RWPE2 (cell line): ENCODE measurements at regions not wholly inside any gene's neighbourhood (a gene's known extent, or its start where the extent isn't known, plus 50 kb on each side); places are given as distances from the start of the nearest gene placed in this dataset.

ENCODE experiments used
- ATAC-seq: fragments of 200-7000 bp; cut with Tn5 transposase; 3 replicates; pipeline ENCODE4 v1.9.1; 2021; ENCODE audit warnings: low read depth
- DNase-seq: peaks from one replicate; pipeline ENCODE4 v3.0.0-alpha.2; 2020; ENCODE audit warnings: low spot score
- H3K27ac ChIP-seq: fragments of 450-650 bp; 2 replicates; pipeline ENCODE4 v1.5.1; 2017; ENCODE audit warnings: mild to moderate bottlenecking; ENCODE audit not compliant: poor library complexity, severe bottlenecking
- H3K27me3 ChIP-seq: fragments of 250-450 bp; sonication (Bioruptor Pico); 2 replicates; pipeline ENCODE4 v1.5.1; 2021; ENCODE audit warnings: mild to moderate bottlenecking, moderate library complexity; ENCODE audit not compliant: insufficient read depth, poor library complexity, severe bottlenecking
- H3K36me3 ChIP-seq: fragments of 250-450 bp; sonication (Bioruptor Pico); 2 replicates; pipeline ENCODE4 v1.5.1; 2020; ENCODE audit warnings: low read depth, mild to moderate bottlenecking, moderate library complexity
- H3K4me1 ChIP-seq: fragments of 250-450 bp; sonication (Bioruptor Pico); 2 replicates; pipeline ENCODE4 v1.5.1; 2021; ENCODE audit warnings: mild to moderate bottlenecking, moderate library complexity; ENCODE audit not compliant: insufficient read depth, poor library complexity, severe bottlenecking
- H3K4me3 ChIP-seq: fragments of 250-450 bp; sonication (Bioruptor Pico); 2 replicates; pipeline ENCODE4 v1.5.1; 2021; ENCODE audit warnings: mild to moderate bottlenecking, moderate library complexity; ENCODE audit not compliant: severe bottlenecking
- H3K9me3 ChIP-seq: fragments of 250-450 bp; sonication (Bioruptor Pico); 2 replicates; pipeline ENCODE4 v1.5.1; 2021; ENCODE audit warnings: mild to moderate bottlenecking, moderate library complexity; ENCODE audit not compliant: severe bottlenecking
- TF ChIP-seq, protein P1 (sequence below): fragments of 450-650 bp; IDR thresholded peaks from one replicate; pipeline ENCODE4 v1.5.1; 2017; ENCODE audit warnings: mild to moderate bottlenecking, moderate library complexity; ENCODE audit not compliant: poor library complexity, severe bottlenecking

DNA sequence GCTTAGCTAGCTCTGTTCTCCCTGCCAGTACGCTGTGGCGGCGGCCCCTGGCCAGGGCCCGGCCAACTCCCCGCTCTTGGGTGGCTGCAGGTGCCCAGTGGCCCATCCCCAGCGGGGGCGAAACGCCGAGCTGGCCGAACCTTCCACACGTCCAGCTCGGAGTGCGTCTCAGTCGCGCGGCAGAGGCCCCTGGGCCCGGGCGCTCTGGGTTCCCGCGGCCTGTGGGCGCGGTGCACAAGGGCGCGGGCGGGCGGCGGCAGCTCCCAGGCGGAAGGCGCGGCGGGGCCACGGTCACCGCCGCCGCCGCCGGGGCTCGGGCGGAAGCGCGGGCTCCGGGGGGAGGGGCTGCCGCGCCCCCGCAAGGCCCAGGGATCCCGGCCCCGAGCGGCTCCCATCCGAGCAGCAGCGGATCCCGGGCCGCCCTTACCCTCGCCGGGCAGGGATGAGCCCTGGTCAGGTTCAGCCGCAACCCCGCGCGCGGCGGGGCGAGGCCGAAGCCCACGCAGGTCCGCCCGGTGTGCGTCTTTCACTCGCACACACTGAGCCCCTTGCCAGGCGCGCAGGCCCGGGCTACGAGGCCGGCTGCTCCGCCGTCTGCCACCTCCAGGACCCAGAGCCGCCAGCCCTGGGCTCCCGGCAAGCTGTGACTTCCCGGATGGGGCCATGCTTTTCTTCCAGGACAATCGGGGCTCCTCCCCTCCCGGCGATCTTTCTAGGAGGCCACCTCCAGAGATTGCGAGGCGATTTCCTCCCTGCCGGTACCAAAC, 54.2 kb downstream of the CCDC54 start:
- Histone ChIP-seq H3K36me3 (no peaks in the 10 kb centered on the region), H3K27me3 (no peaks in the 10 kb centered on the region), H3K27ac (peak overlapping the region; percentile 58), H3K4me1 (peaks cover 5% of the 10 kb centered on the region), H3K9me3 (no peaks in the 10 kb centered on the region), H3K4me3 (peak overlapping the region; percentile 51)
- TF ChIP-seq, protein P1, sequence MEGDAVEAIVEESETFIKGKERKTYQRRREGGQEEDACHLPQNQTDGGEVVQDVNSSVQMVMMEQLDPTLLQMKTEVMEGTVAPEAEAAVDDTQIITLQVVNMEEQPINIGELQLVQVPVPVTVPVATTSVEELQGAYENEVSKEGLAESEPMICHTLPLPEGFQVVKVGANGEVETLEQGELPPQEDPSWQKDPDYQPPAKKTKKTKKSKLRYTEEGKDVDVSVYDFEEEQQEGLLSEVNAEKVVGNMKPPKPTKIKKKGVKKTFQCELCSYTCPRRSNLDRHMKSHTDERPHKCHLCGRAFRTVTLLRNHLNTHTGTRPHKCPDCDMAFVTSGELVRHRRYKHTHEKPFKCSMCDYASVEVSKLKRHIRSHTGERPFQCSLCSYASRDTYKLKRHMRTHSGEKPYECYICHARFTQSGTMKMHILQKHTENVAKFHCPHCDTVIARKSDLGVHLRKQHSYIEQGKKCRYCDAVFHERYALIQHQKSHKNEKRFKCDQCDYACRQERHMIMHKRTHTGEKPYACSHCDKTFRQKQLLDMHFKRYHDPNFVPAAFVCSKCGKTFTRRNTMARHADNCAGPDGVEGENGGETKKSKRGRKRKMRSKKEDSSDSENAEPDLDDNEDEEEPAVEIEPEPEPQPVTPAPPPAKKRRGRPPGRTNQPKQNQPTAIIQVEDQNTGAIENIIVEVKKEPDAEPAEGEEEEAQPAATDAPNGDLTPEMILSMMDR = no peak
- peak; percentile 62 for ATAC-seq
- peak; percentile 59 for DNase-seq

DNA sequence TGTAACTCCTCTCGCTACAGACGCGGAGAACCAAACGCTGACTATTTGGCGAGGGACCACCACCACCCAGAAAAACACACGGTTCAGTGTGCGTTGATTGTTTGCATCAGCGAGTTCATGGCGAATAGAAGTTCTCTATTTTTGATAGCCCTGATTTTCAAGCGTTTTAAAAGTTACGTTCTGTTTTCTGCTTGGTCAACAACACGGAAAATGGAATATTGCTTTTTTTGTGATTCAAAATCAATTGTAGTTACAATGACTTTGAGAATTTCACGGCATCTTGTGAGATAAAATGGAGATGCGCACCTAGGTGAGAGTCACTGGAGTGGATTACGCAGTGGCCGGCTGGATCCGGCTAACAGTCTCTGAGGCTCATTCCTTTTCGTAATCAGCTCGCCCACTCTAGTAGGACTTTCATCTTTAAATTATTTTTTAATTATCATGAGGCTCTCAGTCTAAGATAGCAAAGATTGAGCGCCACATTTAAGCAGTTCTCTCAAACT, 54.8 kb downstream of the CCDC54 start:
- H3K9me3 ChIP-seq = no peaks in the 10 kb centered on the region
- TF ChIP-seq, protein P1 = no peak
- no peaks in the 10 kb centered on the region for H3K27me3 ChIP-seq
- DNase-seq (no peak), ATAC-seq (peak; percentile 49; the same call in 2 of the 3 replicates)
- H3K4me1 ChIP-seq = peaks cover 5% of the 10 kb centered on the region
- peak overlapping the region; percentile 51 for H3K4me3 ChIP-seq
- H3K36me3 ChIP-seq = no peaks in the 10 kb centered on the region
- H3K27ac ChIP-seq = peak overlapping the region; percentile 58

DNA sequence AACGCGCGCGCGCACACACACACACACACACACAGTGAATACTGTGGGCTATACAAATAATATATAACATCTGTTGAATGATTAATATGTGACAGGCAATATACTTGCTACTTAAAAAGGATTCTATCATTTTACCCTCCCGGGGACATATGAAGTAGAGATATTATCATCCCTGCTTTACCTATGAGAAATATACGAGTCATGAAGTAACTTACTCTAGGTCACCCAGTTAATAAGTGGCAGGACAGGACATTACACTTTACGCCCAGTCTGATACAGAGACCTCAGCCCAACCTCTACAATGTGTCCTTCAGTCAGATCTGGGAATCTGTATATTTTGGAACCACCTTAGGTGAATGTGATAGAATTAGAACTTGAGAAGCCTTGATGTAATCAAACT, 55.4 kb downstream of the CCDC54 start:
- no peaks in the 10 kb centered on the region for H3K27me3 ChIP-seq
- H3K9me3 ChIP-seq = no peaks in the 10 kb centered on the region
- TF ChIP-seq, protein P1 = no peak
- no peak for ATAC-seq
- H3K4me3 ChIP-seq = peak overlapping the region; percentile 51
- no peaks in the 10 kb centered on the region for H3K36me3 ChIP-seq
- no peak for DNase-seq
- H3K4me1 ChIP-seq = peaks cover 5% of the 10 kb centered on the region
- no peak overlapping the region for H3K27ac ChIP-seq

DNA sequence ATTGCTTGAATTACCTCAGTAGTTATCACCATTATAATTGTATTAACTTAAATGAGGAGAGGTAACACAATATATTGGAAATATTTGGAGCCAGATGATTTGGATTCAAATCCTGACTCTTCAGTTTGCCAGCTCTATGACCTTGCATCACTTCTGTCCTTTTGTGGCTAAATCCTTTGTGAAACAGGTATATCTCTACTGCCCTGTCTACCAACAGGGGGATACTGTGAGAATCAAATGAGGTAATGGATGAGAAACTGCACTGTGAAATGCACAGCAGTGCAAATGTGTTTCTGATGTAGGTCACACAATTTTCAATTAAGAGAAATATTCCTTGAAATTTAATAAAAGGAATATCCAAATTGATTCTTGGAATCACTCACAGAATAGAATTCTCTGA, 58.8 kb downstream of the CCDC54 start:
- no peaks in the 10 kb centered on the region for H3K27me3 ChIP-seq

More for the DNA sequence above, 58.8 kb downstream of the CCDC54 start:
- Histone ChIP-seq H3K27ac (no peak overlapping the region), H3K36me3 (no peaks in the 10 kb centered on the region), H3K4me3 (no peak overlapping the region), H3K4me1 (peaks cover 5% of the 10 kb centered on the region), H3K9me3 (no peaks in the 10 kb centered on the region)
- no peak for ATAC-seq
- DNase-seq = no peak
- TF ChIP-seq, protein P1 = no peak
